GM23338 (cell line): ENCODE measurements at regions not wholly inside any gene's neighbourhood (a gene's known extent, or its start where the extent isn't known, plus 50 kb on each side); places are given as distances from the start of the nearest gene placed in this dataset.

Source experiments
- ATAC-seq: fragments of 200-7000 bp; cut with Tn5 transposase; 3 replicates; pipeline ENCODE4 v1.9.1; 2020
- DNase-seq: peaks from one replicate; pipeline ENCODE4 v3.0.0-alpha.2; 2015; ENCODE audit warnings: low spot score
- H2AFZ ChIP-seq: fragments of 200-600 bp; sonication (generic); 2 replicates; pipeline ENCODE4 v1.8.0; 2016; ENCODE audit warnings: antibody characterized with exemption, mild to moderate bottlenecking, moderate library complexity
- H3F3A ChIP-seq: fragments of 200-600 bp; sonication (generic); replicated peaks from 2 replicates; pipeline ENCODE4 v1.8.0; 2017; ENCODE audit warnings: antibody characterized with exemption, mixed run types, low read depth
- H3K27ac ChIP-seq: fragments of 200-600 bp; sonication (generic); 2 replicates; pipeline ENCODE4 v1.6.1; 2016; ENCODE audit warnings: low read depth
- H3K27me3 ChIP-seq: fragments of 200-600 bp; sonication (generic); 2 replicates; pipeline ENCODE4 v1.8.0; 2016; ENCODE audit warnings: mild to moderate bottlenecking, mixed run types, moderate library complexity; ENCODE audit not compliant: insufficient read depth
- H3K36me3 ChIP-seq: fragments of 200-600 bp; sonication (generic); 2 replicates; pipeline ENCODE4 v1.8.0; 2016; ENCODE audit warnings: mild to moderate bottlenecking; ENCODE audit not compliant: insufficient read depth
- H3K4me1 ChIP-seq: fragments of 200-600 bp; sonication (generic); 2 replicates; pipeline ENCODE4 v1.8.0; 2016; ENCODE audit warnings: mild to moderate bottlenecking, moderate library complexity; ENCODE audit not compliant: insufficient read depth
- H3K4me2 ChIP-seq: fragments of 200-600 bp; sonication (generic); 2 replicates; pipeline ENCODE4 v1.7.1; 2017; ENCODE audit warnings: mixed run types
- H3K4me3 ChIP-seq: fragments of 200-600 bp; sonication (generic); 2 replicates; pipeline ENCODE4 v1.6.1; 2016; ENCODE audit warnings: mixed run types
- H3K79me2 ChIP-seq: fragments of 200-600 bp; sonication (generic); replicated peaks from 2 replicates; pipeline ENCODE4 v1.8.0; 2017; ENCODE audit warnings: mild to moderate bottlenecking; ENCODE audit not compliant: insufficient read depth
- H3K9me2 ChIP-seq: fragments of 200-600 bp; sonication (generic); 2 replicates; pipeline ENCODE4 v1.8.0; 2017; ENCODE audit not compliant: insufficient read depth
- H4K20me1 ChIP-seq: fragments of 200-600 bp; sonication (generic); replicated peaks from 2 replicates; pipeline ENCODE4 v1.8.0; 2017; ENCODE audit warnings: mild to moderate bottlenecking; ENCODE audit not compliant: insufficient read depth
- H3K27ac Mint-ChIP-seq: 2 replicates; pipeline ENCODE4 v1.8.0; 2020; ENCODE audit warnings: inconsistent platforms, mild to moderate bottlenecking, moderate library complexity, mixed read lengths
- H3K27me3 Mint-ChIP-seq: 3 replicates; pipeline ENCODE4 v1.8.0; 2022; ENCODE audit warnings: low read depth, mild to moderate bottlenecking, moderate library complexity, mixed read lengths, inconsistent platforms; ENCODE audit not compliant: insufficient read depth, poor library complexity
- H3K36me3 Mint-ChIP-seq: 3 replicates; pipeline ENCODE4 v1.8.0; 2021; ENCODE audit warnings: low read depth, mild to moderate bottlenecking, inconsistent platforms, moderate library complexity, mixed read lengths
- H3K4me1 Mint-ChIP-seq: 3 replicates; pipeline ENCODE4 v1.8.0; 2020; ENCODE audit warnings: mild to moderate bottlenecking, inconsistent platforms, mixed read lengths
- H3K4me3 Mint-ChIP-seq: 3 replicates; pipeline ENCODE4 v1.8.0; 2021; ENCODE audit warnings: moderate library complexity, mild to moderate bottlenecking, inconsistent platforms, mixed read lengths
- H3K9me3 Mint-ChIP-seq: 3 replicates; pipeline ENCODE4 v1.8.0; 2020; ENCODE audit warnings: moderate library complexity, mild to moderate bottlenecking, inconsistent platforms, mixed read lengths
- CREB1 ChIP-seq: fragments of 250-450 bp; sonication (Bioruptor Pico); IDR thresholded peaks from 2 replicates; pipeline ENCODE4 v1.5.0; 2020; ENCODE audit warnings: low read depth, mild to moderate bottlenecking, moderate library complexity
- EZH2 ChIP-seq: fragments of 200-600 bp; sonication (generic); IDR thresholded peaks from one replicate; pipeline ENCODE4 v1.8.0; 2017; ENCODE audit warnings: antibody characterized with exemption, mild to moderate bottlenecking, low read depth; ENCODE audit not compliant: unreplicated experiment
- EZH2phosphoT487 ChIP-seq: fragments of 200-600 bp; sonication (generic); IDR thresholded peaks from one replicate; pipeline ENCODE4 v1.8.1; 2018; ENCODE audit warnings: antibody characterized with exemption; ENCODE audit not compliant: unreplicated experiment
- JUNB ChIP-seq: IDR thresholded peaks from one replicate; pipeline ENCODE4 v1.6.1; 2016; ENCODE audit warnings: antibody characterized with exemption; ENCODE audit not compliant: unreplicated experiment
- STAT1 ChIP-seq: IDR thresholded peaks from one replicate; pipeline ENCODE4 v1.6.1; 2016; ENCODE audit warnings: antibody characterized with exemption; ENCODE audit not compliant: unreplicated experiment
- ZNF114 ChIP-seq: fragments of 250-450 bp; sonication (Bioruptor Pico); IDR thresholded peaks from 2 replicates; pipeline ENCODE4 v1.5.0; 2020; ENCODE audit warnings: mild to moderate bottlenecking, moderate library complexity
- ZNF331 ChIP-seq: fragments of 250-450 bp; sonication (Bioruptor Pico); IDR thresholded peaks from 2 replicates; pipeline ENCODE4 v1.5.0; 2020; ENCODE audit warnings: low read depth, mild to moderate bottlenecking, moderate library complexity
- TF ChIP-seq, protein P1 (sequence below): IDR thresholded peaks from one replicate; pipeline ENCODE4 v1.6.1; 2018; ENCODE audit warnings: antibody characterized with exemption; ENCODE audit not compliant: unreplicated experiment
- TF ChIP-seq, protein P2 (sequence below): fragments of 250-450 bp; sonication (Bioruptor Pico); IDR thresholded peaks from 2 replicates; pipeline ENCODE4 v1.5.0; 2020; ENCODE audit warnings: mild to moderate bottlenecking, moderate library complexity

DNA sequence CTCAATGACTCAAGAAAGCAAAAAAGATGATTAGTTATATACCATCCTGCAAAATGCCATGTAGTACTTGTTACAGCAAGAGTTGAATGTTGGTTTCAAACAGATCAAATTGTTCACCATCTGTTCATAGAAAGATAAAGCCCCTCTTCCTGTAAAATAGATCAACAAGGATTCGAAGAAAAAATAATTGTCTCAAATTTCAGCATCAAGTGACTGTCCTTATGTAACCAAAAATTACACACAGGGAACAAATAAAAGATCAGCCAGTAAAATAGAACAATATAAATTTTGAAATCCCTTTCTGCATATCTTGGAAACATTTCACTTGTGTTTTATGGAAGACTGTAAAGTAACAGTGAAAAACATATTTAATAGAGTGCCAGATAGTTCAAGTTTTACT lies 165.1 kb upstream of the STAC start:
- DNase-seq = no peak
- TF ChIP-seq EZH2phosphoT487 (no peak), EZH2 (no peak), ZNF331 (CRISPR knock-in tag) (no peak), JUNB (no peak), CREB1 (CRISPR knock-in tag) (no peak), STAT1 (no peak), ZNF114 (CRISPR knock-in tag) (no peak)
- TF ChIP-seq, protein P1, sequence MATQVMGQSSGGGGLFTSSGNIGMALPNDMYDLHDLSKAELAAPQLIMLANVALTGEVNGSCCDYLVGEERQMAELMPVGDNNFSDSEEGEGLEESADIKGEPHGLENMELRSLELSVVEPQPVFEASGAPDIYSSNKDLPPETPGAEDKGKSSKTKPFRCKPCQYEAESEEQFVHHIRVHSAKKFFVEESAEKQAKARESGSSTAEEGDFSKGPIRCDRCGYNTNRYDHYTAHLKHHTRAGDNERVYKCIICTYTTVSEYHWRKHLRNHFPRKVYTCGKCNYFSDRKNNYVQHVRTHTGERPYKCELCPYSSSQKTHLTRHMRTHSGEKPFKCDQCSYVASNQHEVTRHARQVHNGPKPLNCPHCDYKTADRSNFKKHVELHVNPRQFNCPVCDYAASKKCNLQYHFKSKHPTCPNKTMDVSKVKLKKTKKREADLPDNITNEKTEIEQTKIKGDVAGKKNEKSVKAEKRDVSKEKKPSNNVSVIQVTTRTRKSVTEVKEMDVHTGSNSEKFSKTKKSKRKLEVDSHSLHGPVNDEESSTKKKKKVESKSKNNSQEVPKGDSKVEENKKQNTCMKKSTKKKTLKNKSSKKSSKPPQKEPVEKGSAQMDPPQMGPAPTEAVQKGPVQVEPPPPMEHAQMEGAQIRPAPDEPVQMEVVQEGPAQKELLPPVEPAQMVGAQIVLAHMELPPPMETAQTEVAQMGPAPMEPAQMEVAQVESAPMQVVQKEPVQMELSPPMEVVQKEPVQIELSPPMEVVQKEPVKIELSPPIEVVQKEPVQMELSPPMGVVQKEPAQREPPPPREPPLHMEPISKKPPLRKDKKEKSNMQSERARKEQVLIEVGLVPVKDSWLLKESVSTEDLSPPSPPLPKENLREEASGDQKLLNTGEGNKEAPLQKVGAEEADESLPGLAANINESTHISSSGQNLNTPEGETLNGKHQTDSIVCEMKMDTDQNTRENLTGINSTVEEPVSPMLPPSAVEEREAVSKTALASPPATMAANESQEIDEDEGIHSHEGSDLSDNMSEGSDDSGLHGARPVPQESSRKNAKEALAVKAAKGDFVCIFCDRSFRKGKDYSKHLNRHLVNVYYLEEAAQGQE = no peak
- H3K27me3 ChIP-seq = no peaks in the 10 kb centered on the region
- no peaks in the 10 kb centered on the region for H3F3A ChIP-seq
- H3K4me1 ChIP-seq = no peaks in the 10 kb centered on the region
- no peak overlapping the region for H3K4me3 ChIP-seq
- Mint-ChIP-seq H3K9me3 (no peaks in the 10 kb centered on the region), H3K27ac (no peak overlapping the region), H3K36me3 (no peaks in the 10 kb centered on the region), H3K27me3 (no peaks in the 10 kb centered on the region), H3K4me1 (no peaks in the 10 kb centered on the region), H3K4me3 (no peak overlapping the region)
- H3K27ac ChIP-seq = no peak overlapping the region
- H3K4me2 ChIP-seq = no peak overlapping the region
- H3K79me2 ChIP-seq = no peaks in the 10 kb centered on the region
- H2AFZ ChIP-seq = no peak overlapping the region
- no peaks in the 10 kb centered on the region for H3K36me3 ChIP-seq
- ATAC-seq = no peak
- no peaks in the 10 kb centered on the region for H4K20me1 ChIP-seq
- no peaks in the 10 kb centered on the region for H3K9me2 ChIP-seq

DNA sequence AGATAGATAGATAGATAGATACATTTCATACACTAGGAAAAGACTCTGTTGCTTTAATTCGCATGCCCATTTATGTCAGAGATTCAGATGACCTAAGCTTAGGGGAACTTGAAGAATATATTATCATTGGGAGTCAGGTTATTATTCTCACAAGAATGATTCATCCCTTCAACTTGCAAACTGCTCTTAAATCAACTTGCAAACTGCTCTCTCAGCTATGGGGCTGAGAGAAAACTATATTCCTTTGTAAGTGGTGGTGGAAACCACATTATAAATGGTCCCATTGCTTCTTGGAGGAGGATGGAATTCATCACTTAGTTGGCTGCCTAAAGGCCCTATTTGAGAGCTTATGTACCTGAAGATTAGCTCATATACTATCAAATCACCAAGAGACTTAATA lies 160.9 kb upstream of the STAC start:
- Histone ChIP-seq H3K27me3 (no peaks in the 10 kb centered on the region), H3K4me2 (no peak overlapping the region), H3K4me1 (no peaks in the 10 kb centered on the region), H3K27ac (no peak overlapping the region), H3K79me2 (no peaks in the 10 kb centered on the region), H3K4me3 (no peak overlapping the region), H3F3A (no peaks in the 10 kb centered on the region), H3K9me2 (no peaks in the 10 kb centered on the region), H3K36me3 (no peaks in the 10 kb centered on the region), H4K20me1 (no peaks in the 10 kb centered on the region), H2AFZ (no peak overlapping the region)
- no peak for ATAC-seq
- Mint-ChIP-seq H3K27me3 (no peaks in the 10 kb centered on the region), H3K9me3 (no peaks in the 10 kb centered on the region), H3K4me3 (no peak overlapping the region), H3K4me1 (no peaks in the 10 kb centered on the region), H3K27ac (no peak overlapping the region), H3K36me3 (no peaks in the 10 kb centered on the region)
- no peak for DNase-seq
- no peak for TF ChIP-seq CREB1 (CRISPR knock-in tag)
- TF ChIP-seq, protein P1 = no peak
- no peak for TF ChIP-seq JUNB
- TF ChIP-seq, protein P2, sequence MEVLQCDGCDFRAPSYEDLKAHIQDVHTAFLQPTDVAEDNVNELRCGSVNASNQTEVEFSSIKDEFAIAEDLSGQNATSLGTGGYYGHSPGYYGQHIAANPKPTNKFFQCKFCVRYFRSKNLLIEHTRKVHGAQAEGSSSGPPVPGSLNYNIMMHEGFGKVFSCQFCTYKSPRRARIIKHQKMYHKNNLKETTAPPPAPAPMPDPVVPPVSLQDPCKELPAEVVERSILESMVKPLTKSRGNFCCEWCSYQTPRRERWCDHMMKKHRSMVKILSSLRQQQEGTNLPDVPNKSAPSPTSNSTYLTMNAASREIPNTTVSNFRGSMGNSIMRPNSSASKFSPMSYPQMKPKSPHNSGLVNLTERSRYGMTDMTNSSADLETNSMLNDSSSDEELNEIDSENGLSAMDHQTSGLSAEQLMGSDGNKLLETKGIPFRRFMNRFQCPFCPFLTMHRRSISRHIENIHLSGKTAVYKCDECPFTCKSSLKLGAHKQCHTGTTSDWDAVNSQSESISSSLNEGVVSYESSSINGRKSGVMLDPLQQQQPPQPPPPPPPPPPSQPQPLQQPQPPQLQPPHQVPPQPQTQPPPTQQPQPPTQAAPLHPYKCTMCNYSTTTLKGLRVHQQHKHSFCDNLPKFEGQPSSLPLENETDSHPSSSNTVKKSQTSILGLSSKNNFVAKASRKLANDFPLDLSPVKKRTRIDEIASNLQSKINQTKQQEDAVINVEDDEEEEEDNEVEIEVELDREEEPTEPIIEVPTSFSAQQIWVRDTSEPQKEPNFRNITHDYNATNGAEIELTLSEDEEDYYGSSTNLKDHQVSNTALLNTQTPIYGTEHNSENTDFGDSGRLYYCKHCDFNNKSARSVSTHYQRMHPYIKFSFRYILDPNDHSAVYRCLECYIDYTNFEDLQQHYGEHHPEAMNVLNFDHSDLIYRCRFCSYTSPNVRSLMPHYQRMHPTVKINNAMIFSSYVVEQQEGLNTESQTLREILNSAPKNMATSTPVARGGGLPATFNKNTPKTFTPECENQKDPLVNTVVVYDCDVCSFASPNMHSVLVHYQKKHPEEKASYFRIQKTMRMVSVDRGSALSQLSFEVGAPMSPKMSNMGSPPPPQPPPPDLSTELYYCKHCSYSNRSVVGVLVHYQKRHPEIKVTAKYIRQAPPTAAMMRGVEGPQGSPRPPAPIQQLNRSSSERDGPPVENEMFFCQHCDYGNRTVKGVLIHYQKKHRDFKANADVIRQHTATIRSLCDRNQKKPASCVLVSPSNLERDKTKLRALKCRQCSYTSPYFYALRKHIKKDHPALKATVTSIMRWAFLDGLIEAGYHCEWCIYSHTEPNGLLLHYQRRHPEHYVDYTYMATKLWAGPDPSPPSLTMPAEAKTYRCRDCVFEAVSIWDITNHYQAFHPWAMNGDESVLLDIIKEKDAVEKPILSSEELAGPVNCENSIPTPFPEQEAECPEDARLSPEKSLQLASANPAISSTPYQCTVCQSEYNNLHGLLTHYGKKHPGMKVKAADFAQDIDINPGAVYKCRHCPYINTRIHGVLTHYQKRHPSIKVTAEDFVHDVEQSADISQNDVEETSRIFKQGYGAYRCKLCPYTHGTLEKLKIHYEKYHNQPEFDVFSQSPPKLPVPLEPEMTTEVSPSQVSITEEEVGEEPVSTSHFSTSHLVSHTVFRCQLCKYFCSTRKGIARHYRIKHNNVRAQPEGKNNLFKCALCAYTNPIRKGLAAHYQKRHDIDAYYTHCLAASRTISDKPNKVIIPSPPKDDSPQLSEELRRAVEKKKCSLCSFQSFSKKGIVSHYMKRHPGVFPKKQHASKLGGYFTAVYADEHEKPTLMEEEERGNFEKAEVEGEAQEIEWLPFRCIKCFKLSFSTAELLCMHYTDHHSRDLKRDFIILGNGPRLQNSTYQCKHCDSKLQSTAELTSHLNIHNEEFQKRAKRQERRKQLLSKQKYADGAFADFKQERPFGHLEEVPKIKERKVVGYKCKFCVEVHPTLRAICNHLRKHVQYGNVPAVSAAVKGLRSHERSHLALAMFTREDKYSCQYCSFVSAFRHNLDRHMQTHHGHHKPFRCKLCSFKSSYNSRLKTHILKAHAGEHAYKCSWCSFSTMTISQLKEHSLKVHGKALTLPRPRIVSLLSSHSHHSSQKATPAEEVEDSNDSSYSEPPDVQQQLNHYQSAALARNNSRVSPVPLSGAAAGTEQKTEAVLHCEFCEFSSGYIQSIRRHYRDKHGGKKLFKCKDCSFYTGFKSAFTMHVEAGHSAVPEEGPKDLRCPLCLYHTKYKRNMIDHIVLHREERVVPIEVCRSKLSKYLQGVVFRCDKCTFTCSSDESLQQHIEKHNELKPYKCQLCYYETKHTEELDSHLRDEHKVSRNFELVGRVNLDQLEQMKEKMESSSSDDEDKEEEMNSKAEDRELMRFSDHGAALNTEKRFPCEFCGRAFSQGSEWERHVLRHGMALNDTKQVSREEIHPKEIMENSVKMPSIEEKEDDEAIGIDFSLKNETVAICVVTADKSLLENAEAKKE = no peak
- TF ChIP-seq ZNF114 (CRISPR knock-in tag) = no peak
- TF ChIP-seq ZNF331 (CRISPR knock-in tag) = no peak
